CD4-positive, alpha-beta memory T cell (primary cell): ENCODE measurements at regions not wholly inside any gene's neighbourhood (a gene's known extent, or its start where the extent isn't known, plus 50 kb on each side); places are given as distances from the start of the nearest gene placed in this dataset.

Experiments
- CTCF ChIA-PET: fragments of 350-600 bp; sonication (Branson Sonifier 250); formaldehyde crosslinking; loops from one replicate; lab custom pipeline; 2021; ENCODE audit warnings: inconsistent platforms; ENCODE audit not compliant: partially characterized antibody; lab: Charles Lee
- POLR2A ChIA-PET: fragments of 350-600 bp; sonication (Branson Sonifier 250); formaldehyde crosslinking; loops from one replicate; lab custom pipeline; 2021; ENCODE audit not compliant: partially characterized antibody; lab: Charles Lee
- DNase-seq, 5 donors: peaks; one replicate each; pipeline versions ENCODE4 v3.0.0 to v3.0.0-alpha.2; 2020 to 2022; ENCODE audit warnings: mixed read lengths in 1 of 5
- H3K27ac ChIP-seq: one replicate; pipeline ENCODE4 v1.7.0; 2013; ENCODE audit warnings: low read depth, low read length
- H3K27me3 ChIP-seq: 2 replicates; pipeline ENCODE4 v1.7.0; 2013; ENCODE audit warnings: mild to moderate bottlenecking, low read length, moderate library complexity; ENCODE audit not compliant: insufficient read depth
- H3K36me3 ChIP-seq: 2 replicates; pipeline ENCODE4 v1.7.0; 2013; ENCODE audit warnings: mild to moderate bottlenecking, low read length, moderate library complexity; ENCODE audit not compliant: insufficient read depth
- H3K4me1 ChIP-seq: 2 replicates; pipeline ENCODE4 v1.7.0; 2013; ENCODE audit warnings: mild to moderate bottlenecking, low read length, moderate library complexity; ENCODE audit not compliant: insufficient read depth
- H3K4me3 ChIP-seq, 2 donors: one replicate each; pipeline ENCODE4 v1.7.0; 2013; ENCODE audit warnings: low read length in 2 of 2, mild to moderate bottlenecking in 1 of 2
- H3K9me3 ChIP-seq, 2 donors: one replicate each; pipeline ENCODE4 v1.7.0; 2013; ENCODE audit warnings: low read length in 2 of 2, control low read depth in 1 of 2; ENCODE audit not compliant: control insufficient read depth in 1 of 2
- H3K27ac Mint-ChIP-seq, 7 donors: one replicate each; pipeline ENCODE4 v1.8.0; 2020 to 2021; ENCODE audit warnings: mixed read lengths in 7 of 7, mild to moderate bottlenecking in 6 of 7, inconsistent platforms in 3 of 7, moderate library complexity in 3 of 7
- H3K27me3 Mint-ChIP-seq, 2 donors: one replicate each; pipeline ENCODE4 v1.8.0; 2020 to 2021; ENCODE audit warnings: mixed read lengths in 2 of 2
- H3K36me3 Mint-ChIP-seq, 2 donors: one replicate each; pipeline ENCODE4 v1.8.0; 2020 to 2021; ENCODE audit warnings: mixed read lengths in 2 of 2, inconsistent platforms in 1 of 2, mild to moderate bottlenecking in 1 of 2
- H3K4me1 Mint-ChIP-seq, 4 donors: one replicate each; pipeline ENCODE4 v1.8.0; 2020 to 2021; ENCODE audit warnings: mixed read lengths in 4 of 4, mild to moderate bottlenecking in 1 of 4
- H3K4me3 Mint-ChIP-seq, 8 donors: one replicate each; pipeline ENCODE4 v1.8.0; 2020 to 2021; ENCODE audit warnings: mixed read lengths in 8 of 8, mild to moderate bottlenecking in 7 of 8, moderate library complexity in 6 of 8, inconsistent platforms in 3 of 8
- H3K9me3 Mint-ChIP-seq, 8 donors: one replicate each; pipeline ENCODE4 v1.8.0; 2020 to 2021; ENCODE audit warnings: mixed read lengths in 8 of 8, mild to moderate bottlenecking in 5 of 8, inconsistent platforms in 3 of 8, moderate library complexity in 1 of 8
- intact Hi-C: fragments of 100-400 bp; cut with micrococcal nuclease; formaldehyde crosslinking; loops from one replicate; pipeline ENCODE4 v1.15.1; 2023

DNA sequence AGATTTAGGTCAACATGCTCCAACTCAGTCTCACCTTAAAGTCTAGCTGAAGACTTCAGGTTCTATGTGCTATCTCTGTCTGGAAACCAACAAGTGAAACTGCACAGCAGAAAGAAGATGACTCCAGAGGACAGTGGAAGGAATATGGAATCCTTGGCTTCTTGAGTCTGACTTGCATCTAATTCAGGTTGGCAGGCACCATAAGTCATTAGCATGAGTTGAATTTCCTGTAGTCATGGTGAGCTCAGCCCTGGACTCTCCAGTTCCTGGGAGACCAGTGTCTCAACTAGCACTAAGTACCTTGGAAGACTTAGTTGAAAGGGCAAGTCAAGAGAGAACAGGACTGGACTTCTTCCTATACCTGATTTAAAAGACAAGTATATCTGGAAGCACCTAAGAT lies 129.7 kb downstream of the DTWD1 start:
- Histone ChIP-seq H3K4me1 (no peaks in the 10 kb centered on the region), H3K36me3 (no peaks in the 10 kb centered on the region), H3K27me3 (no peaks in the 10 kb centered on the region), H3K9me3 (no peaks in the 10 kb centered on the region), H3K27ac (no peak overlapping the region), H3K4me3 (no peak overlapping the region)
- H3K4me3 Mint-ChIP-seq: no peak overlapping the region
- peaks cover 0 to 7% (median 1%) of the 10 kb centered on the region in 8 donors for H3K9me3 Mint-ChIP-seq
- H3K4me1 Mint-ChIP-seq: no peaks in the 10 kb centered on the region
- no peak overlapping the region for H3K27ac Mint-ChIP-seq
- peaks cover 0 to 2% of the 10 kb centered on the region in 2 donors for H3K27me3 Mint-ChIP-seq
- no peak for DNase-seq
- H3K36me3 Mint-ChIP-seq: no peaks in the 10 kb centered on the region
- POLR2A ChIA-PET: no interaction called here
- CTCF ChIA-PET: no interaction called here
- intact Hi-C loops: no loop called here

DNA sequence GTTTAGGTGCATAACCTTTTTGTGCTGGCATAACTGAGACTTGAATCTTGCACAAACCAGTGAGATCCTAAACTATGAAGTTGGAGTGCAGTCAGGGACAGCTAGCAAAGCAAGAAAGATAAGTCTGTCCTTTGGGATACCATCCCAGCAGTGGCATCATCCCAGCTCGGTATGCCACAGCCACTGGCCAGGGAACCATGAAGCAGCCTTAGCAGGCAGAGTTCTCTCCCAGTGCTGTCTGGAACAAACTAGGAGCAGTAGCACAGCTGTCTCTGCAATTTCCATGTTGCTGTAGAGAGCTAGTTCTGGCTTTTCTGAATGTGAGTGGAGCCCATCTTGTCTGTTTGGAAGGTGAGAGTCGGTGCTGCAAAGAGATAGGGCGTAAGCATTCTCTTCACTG lies 130.3 kb downstream of the DTWD1 start:
- no peaks in the 10 kb centered on the region for H3K4me1 Mint-ChIP-seq
- Histone ChIP-seq H3K27me3 (no peaks in the 10 kb centered on the region), H3K27ac (no peak overlapping the region), H3K9me3 (no peaks in the 10 kb centered on the region), H3K4me1 (no peaks in the 10 kb centered on the region), H3K36me3 (no peaks in the 10 kb centered on the region), H3K4me3 (no peak overlapping the region)
- no peak overlapping the region for H3K27ac Mint-ChIP-seq
- DNase-seq: no peak
- CTCF ChIA-PET: no interaction called here
- intact Hi-C loops: no loop called here
- H3K36me3 Mint-ChIP-seq: no peaks in the 10 kb centered on the region
- H3K4me3 Mint-ChIP-seq: no peak overlapping the region
- H3K9me3 Mint-ChIP-seq: peaks cover 0 to 5% (median 2%) of the 10 kb centered on the region in 8 donors
- POLR2A ChIA-PET: no interaction called here
- peaks cover 0 to 2% of the 10 kb centered on the region in 2 donors for H3K27me3 Mint-ChIP-seq

DNA sequence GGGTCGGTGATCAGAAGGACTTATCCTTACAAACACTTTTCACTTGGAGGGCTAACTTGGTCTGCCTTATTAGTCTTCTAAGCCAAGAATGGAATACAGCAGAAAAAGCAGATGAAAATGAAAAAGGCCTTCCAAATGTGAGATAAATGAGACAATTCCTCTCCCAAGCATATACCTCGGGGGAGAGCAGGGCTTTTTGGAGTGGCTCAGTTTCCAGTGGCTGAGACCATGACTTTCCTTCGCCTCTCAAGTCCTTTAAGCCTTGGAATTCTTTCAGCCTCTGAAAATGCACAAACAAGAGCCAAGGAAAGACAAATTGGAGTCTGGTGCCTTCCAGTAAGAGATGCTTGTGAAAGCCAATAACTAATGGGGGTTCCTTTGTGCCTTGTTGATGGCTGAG lies 130.9 kb downstream of the DTWD1 start:
- no peaks in the 10 kb centered on the region for H3K36me3 Mint-ChIP-seq
- CTCF ChIA-PET: no interaction called here

DNA sequence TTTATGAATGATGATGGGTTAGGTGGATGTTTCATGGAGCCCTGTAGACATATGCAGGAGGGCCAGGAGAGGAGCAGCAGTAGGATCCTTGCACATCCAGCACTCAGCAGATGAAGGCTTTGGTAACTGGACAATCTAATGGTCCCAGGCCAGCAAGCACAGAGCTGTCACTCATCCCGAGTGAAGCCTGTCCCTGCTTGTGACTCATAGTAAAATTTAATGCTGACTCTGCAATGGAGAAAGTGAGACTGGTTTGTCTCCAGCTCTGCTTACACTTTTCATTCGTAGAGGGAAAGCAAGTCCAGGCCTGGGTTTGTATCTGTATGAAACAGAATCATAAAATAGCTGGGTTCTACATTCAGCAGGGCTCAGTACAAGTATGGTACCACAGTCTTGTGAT lies 131.7 kb downstream of the DTWD1 start:
- no peaks in the 10 kb centered on the region for H3K27me3 Mint-ChIP-seq
- Histone ChIP-seq H3K4me1 (no peaks in the 10 kb centered on the region), H3K27ac (no peak overlapping the region), H3K36me3 (no peaks in the 10 kb centered on the region), H3K27me3 (no peaks in the 10 kb centered on the region), H3K9me3 (no peaks in the 10 kb centered on the region), H3K4me3 (no peak overlapping the region)
- ChIA-PET POLR2A (no interaction called here), CTCF (no interaction called here)
- H3K4me3 Mint-ChIP-seq: no peak overlapping the region
- intact Hi-C loops: no loop called here
- H3K4me1 Mint-ChIP-seq: no peaks in the 10 kb centered on the region
- H3K36me3 Mint-ChIP-seq: no peaks in the 10 kb centered on the region
- peaks cover 0 to 5% (median 2%) of the 10 kb centered on the region in 8 donors for H3K9me3 Mint-ChIP-seq
- no peak for DNase-seq
- H3K27ac Mint-ChIP-seq: no peak overlapping the region

More for the DNA sequence above, 130.9 kb downstream of the DTWD1 start:
- H3K36me3 ChIP-seq: no peaks in the 10 kb centered on the region
- H3K4me1 Mint-ChIP-seq: no peaks in the 10 kb centered on the region
- intact Hi-C loops: no loop called here
- H3K9me3 ChIP-seq: no peaks in the 10 kb centered on the region
- no peak overlapping the region for H3K27ac ChIP-seq
- H3K27me3 ChIP-seq: no peaks in the 10 kb centered on the region
- H3K4me1 ChIP-seq: no peaks in the 10 kb centered on the region
- H3K4me3 ChIP-seq: no peak overlapping the region
- H3K27ac Mint-ChIP-seq: no peak overlapping the region
- peaks cover 0 to 5% (median 2%) of the 10 kb centered on the region in 8 donors for H3K9me3 Mint-ChIP-seq
- H3K4me3 Mint-ChIP-seq: no peak overlapping the region
- DNase-seq: no peak
- H3K27me3 Mint-ChIP-seq: peaks cover 0 to 2% of the 10 kb centered on the region in 2 donors
- POLR2A ChIA-PET: no interaction called here

DNA sequence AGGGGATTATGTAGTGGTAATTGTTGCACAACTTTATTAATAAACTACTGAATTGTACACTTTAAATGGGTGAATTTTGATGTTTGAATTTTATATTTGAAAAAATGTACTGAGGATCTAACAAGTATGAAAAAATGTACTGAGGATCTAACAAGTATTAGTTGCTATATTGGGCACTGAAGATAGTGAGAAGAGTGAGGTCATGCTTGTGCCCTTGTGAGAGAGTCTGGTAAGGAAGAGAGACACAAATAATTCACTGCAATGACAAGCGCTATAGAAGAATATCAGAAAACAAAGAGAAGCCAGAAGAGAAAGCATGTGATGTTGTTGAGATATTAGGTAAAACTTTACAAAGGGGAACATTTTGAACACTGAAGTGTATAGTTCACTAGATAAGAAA lies 137.6 kb downstream of the DTWD1 start:
- ChIA-PET POLR2A (no interaction called here), CTCF (no interaction called here)
- no peaks in the 10 kb centered on the region for H3K36me3 Mint-ChIP-seq
- H3K36me3 ChIP-seq: no peaks in the 10 kb centered on the region
- H3K9me3 ChIP-seq: no peaks in the 10 kb centered on the region
- H3K9me3 Mint-ChIP-seq: peaks cover 2 to 50% (median 30%) of the 10 kb centered on the region in 8 donors
- intact Hi-C loops: no loop called here
- no peak overlapping the region for H3K4me3 ChIP-seq
- H3K27me3 Mint-ChIP-seq: peaks cover 0 to 1% of the 10 kb centered on the region in 2 donors
- no peak overlapping the region for H3K27ac Mint-ChIP-seq
- H3K27ac ChIP-seq: no peak overlapping the region
- H3K4me1 ChIP-seq: no peaks in the 10 kb centered on the region
- H3K4me3 Mint-ChIP-seq: no peak overlapping the region
- H3K4me1 Mint-ChIP-seq: no peaks in the 10 kb centered on the region
- H3K27me3 ChIP-seq: no peaks in the 10 kb centered on the region
- DNase-seq: no peak

DNA sequence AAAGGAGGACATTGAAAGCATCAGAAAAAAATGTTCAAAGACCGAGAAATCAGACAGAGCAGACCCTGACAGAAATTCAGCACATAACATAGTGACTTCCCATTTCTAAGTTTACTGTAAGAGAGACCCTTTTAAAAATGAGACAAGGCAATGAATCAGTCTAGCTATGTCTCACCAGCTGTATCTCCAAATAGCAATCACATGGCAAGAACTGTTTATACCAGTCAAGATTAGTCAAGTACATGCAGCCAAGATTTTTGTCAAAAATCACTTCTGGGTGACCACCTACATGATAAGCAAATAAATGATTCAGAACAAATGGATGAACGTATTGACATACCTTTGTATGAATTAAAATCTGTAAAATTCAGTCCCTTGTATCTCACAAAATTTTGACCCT lies 138.0 kb downstream of the DTWD1 start:
- Histone ChIP-seq H3K9me3 (no peaks in the 10 kb centered on the region), H3K4me1 (no peaks in the 10 kb centered on the region), H3K4me3 (no peak overlapping the region), H3K27me3 (no peaks in the 10 kb centered on the region), H3K27ac (no peak overlapping the region), H3K36me3 (no peaks in the 10 kb centered on the region)
- intact Hi-C loops: no loop called here
- Mint-ChIP-seq H3K27me3 (peaks cover 0 to 1% of the 10 kb centered on the region in 2 donors), H3K27ac (no peak overlapping the region), H3K4me1 (no peaks in the 10 kb centered on the region), H3K9me3 (peaks cover 2 to 52% (median 30%) of the 10 kb centered on the region in 8 donors), H3K36me3 (no peaks in the 10 kb centered on the region), H3K4me3 (no peak overlapping the region)
- ChIA-PET POLR2A (no interaction called here), CTCF (no interaction called here)
- DNase-seq: no peak

DNA sequence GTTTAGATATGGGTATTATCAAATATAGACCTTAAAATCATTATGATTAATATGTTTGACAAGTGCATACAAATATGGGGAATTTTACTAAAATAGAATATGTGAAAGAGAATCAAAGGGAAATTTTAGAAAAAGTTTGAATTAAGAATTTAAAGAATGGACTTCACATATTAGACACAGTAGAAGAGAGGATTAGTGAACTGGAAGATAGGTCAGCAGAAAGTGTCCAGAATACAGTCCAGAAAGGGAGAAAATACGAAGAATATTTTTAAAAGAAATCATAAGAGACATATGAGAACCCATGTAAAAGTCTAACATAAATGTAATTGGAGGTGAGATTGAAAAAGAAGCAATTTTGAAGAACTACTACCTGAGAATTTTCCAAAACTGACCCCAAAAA lies 139.9 kb downstream of the DTWD1 start:
- H3K9me3 ChIP-seq: no peaks in the 10 kb centered on the region
- no peaks in the 10 kb centered on the region for H3K4me1 ChIP-seq
- H3K4me3 Mint-ChIP-seq: no peak overlapping the region
- no peaks in the 10 kb centered on the region for H3K27me3 ChIP-seq
- ChIA-PET CTCF (no interaction called here), POLR2A (no interaction called here)
- peaks cover 0 to 1% of the 10 kb centered on the region in 2 donors for H3K27me3 Mint-ChIP-seq
- no peaks in the 10 kb centered on the region for H3K36me3 Mint-ChIP-seq
- H3K36me3 ChIP-seq: no peaks in the 10 kb centered on the region
- peaks cover 2 to 69% (median 32%) of the 10 kb centered on the region in 8 donors for H3K9me3 Mint-ChIP-seq
- intact Hi-C loops: no loop called here
- no peak overlapping the region for H3K4me3 ChIP-seq
- no peak overlapping the region for H3K27ac Mint-ChIP-seq
- no peak overlapping the region for H3K27ac ChIP-seq
- no peak for DNase-seq
- H3K4me1 Mint-ChIP-seq: no peaks in the 10 kb centered on the region

DNA sequence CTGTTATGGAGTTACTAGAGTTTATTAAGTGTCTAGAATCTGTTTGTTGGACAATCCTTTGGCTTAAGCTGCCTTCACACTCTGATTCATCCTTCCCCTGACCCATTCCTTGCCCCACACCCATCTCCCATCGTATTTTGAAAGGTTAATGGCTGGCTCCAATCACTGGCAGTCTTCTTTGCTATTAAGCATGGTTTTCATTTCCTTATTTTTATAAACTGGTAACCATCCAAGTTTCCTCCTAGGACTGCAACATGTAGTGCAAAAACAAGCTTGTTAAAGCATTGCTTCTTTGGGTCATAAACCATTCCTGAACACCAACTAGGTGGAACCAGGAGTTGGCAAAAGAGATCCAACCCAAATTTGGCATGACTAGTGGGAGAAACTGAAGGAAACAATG lies 148.4 kb downstream of the DTWD1 start:
- no peaks in the 10 kb centered on the region for H3K27me3 Mint-ChIP-seq
- intact Hi-C loops: no loop called here

More for the DNA sequence above, 148.4 kb downstream of the DTWD1 start:
- Histone ChIP-seq H3K4me3 (no peak overlapping the region), H3K27me3 (no peaks in the 10 kb centered on the region), H3K27ac (no peak overlapping the region), H3K9me3 (no peaks in the 10 kb centered on the region), H3K4me1 (no peaks in the 10 kb centered on the region), H3K36me3 (no peaks in the 10 kb centered on the region)
- ChIA-PET POLR2A (no interaction called here), CTCF (no interaction called here)
- DNase-seq: no peak
- H3K4me1 Mint-ChIP-seq: no peaks in the 10 kb centered on the region
- H3K4me3 Mint-ChIP-seq: no peak overlapping the region
- H3K27ac Mint-ChIP-seq: no peak overlapping the region
- peaks cover 2 to 26% (median 12%) of the 10 kb centered on the region in 8 donors for H3K9me3 Mint-ChIP-seq
- H3K36me3 Mint-ChIP-seq: no peaks in the 10 kb centered on the region
